ENCODE measurements at regions not wholly inside any gene's neighbourhood (a gene's known extent, or its start where the extent isn't known, plus 50 kb on each side); places are given as distances from the start of the nearest gene placed in this dataset.

DNA sequence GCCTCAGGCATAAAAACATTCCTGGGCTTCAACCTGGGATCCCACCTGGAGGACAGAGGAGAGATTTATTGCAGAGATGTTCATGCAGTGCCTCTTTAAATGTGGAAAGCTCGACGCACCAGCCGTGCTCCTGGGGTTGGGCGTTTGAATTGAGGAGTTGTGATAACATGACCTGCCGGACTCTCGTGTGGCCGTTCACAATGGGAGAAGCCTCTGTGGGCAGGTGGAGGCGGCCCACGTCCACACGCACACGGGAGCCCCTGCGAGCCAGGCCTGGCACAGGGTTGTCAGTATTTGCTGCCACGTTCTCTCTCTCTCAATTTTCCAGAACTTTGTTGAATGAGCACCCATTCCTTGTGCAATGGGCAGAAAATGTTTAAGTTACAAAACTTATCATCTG is 58.3 kb upstream of the PPARA start:
- no peak for DNase-seq

DNA sequence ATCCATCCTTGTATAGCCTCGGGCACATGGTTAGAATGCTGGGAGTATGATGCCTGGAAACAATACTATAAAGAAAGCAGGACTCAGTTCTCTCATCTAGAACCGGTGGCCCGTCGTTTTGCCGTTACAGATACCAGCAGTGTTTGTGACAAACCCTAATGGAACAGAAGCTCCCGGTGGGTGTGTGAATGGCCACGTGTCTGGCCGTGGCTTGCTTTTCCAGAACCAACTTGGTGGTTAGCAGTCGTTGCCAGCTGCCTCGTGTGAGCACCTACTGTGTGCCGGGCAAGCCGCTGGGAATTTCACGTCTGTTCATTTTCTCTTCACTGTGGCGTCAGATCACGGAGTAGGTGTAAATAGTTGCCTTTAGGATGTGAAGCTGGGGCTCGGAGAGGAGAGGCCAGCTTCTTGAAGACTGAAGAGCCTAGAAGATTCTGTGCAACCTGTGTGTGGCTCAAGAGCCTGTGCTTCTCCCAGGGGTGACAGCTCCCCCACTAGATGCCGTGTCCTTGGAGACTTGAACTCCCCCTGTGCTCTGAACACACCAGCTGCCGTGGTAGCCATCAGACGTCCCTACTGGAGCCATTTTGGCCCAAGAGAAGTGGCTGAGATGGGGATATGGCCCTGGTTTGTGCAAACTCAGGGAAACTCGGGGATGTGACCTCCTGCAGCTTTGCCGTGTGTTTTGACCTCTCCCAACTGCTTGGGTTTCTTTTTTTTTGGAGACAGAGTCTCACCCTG is 57.5 kb upstream of the PPARA start:
- no peak for DNase-seq

DNA sequence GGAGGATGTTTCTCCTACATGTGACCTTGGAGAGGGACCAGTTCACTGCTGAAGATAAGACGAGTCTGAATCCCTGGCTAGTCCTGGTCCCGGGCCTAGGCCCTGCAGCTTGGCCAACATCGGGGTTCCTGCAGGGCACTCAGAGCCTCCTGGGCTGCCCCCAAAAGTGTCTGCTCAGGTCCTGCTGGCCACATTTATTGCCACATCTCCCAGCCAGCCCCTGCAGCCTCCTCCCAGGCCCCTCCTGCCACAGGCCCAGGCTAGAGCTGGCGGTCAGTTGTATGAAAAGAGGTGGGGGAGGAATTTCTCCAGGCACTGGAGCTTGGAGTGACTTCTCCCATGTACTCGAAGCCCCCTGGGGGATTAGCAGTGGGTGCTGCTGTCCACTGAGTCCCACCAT is 56.5 kb upstream of the PPARA start:
- DNase-seq: no peak

DNA sequence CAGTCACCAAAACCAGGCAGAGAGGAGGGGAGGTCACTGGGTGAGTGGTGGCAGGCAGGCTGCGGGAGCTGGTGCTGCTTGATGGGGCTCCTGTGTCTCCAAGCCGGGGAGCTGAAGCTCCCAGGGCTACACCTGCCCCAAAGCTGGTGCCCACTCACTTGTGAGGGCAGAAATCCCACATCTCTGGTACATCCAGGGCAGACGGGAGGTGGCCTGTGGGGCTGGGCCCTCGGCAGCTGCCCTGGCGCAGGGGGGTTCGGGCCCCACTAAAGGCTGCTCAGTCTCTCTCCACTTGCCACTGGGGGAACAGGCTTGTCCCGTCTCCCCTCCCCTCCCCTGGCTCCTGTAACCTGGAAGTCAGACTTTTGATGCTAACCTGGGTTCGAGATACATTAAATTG is 55.6 kb upstream of the PPARA start:
- DNase-seq: no peak

DNA sequence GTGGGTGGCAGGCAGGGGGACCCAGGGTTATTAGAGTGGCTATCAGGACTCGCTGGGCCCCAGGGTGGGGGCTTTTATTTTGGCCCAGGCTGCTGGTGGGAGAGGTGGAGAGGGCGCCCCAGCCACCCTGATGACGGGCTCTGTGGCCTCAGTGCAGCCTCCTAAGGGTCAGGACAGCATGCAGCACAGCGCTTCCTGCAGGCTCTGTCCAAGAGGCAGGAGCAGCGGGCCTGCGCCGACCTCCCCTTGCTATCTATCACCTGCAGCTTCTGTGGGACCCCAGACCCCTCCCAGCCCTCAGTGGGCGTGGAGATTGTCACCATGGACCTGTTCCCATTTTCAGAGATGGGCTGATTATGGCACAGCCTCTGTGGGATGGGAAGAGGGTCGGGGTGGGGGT is 54.3 kb upstream of the PPARA start:
- no peak for DNase-seq

DNA sequence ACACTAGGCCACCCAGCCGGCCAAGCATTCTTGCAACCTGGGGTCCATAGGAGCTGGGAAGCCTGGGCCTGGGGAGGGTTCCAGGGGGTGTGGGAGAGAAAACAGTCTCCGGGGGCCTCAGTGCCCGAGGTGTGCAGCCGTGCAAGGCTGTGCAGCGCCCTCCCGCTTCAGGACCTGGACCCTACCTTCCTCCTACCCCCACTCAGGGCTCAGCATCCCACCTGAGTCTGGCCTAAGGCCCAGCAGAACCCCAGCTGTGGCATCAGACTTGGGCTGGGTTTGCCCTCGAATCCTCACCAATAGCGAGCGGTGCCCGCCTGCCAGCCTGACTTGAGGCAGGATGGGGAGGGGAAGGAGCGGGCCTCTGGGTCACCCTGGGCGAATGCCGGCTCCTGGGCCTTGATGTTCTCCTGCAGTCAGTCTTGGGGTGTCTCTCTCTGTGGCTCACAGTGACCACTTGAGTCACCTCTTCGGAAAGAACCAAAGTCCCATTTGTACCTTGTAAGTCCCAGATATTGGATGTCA is 53.6 kb upstream of the PPARA start:
- no peak for DNase-seq

DNA sequence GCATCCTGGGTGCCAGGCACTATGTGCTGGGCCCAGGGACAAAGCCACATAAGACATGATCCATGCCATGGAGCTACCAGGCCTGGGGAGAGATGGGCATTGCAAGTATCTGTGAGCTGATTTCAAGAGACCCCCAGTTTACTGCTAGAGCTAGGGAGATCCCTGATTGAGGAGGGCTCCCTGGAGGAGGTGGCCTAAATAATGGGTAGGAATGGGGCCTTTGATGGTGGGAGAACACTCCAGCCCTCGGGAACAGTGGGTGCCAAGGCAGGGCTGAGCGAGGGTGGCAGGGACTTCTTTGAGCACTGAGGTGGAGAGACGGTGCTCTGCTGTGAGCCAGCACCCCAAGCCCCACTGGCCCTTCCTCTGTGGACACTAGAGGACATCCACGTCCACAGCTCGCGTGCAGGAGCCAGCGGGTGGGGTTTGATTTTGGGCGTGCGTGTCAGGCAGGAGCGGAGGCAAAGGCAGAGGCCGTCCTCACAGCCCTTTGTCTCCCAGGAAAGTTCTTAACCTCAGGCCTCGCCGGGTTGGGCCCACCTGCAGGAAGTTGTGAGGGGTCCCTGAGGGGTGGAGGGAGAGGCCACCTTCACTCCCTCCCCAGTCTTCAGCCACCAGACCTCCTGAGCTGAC is 52.9 kb upstream of the PPARA start:
- no peak for DNase-seq

DNA sequence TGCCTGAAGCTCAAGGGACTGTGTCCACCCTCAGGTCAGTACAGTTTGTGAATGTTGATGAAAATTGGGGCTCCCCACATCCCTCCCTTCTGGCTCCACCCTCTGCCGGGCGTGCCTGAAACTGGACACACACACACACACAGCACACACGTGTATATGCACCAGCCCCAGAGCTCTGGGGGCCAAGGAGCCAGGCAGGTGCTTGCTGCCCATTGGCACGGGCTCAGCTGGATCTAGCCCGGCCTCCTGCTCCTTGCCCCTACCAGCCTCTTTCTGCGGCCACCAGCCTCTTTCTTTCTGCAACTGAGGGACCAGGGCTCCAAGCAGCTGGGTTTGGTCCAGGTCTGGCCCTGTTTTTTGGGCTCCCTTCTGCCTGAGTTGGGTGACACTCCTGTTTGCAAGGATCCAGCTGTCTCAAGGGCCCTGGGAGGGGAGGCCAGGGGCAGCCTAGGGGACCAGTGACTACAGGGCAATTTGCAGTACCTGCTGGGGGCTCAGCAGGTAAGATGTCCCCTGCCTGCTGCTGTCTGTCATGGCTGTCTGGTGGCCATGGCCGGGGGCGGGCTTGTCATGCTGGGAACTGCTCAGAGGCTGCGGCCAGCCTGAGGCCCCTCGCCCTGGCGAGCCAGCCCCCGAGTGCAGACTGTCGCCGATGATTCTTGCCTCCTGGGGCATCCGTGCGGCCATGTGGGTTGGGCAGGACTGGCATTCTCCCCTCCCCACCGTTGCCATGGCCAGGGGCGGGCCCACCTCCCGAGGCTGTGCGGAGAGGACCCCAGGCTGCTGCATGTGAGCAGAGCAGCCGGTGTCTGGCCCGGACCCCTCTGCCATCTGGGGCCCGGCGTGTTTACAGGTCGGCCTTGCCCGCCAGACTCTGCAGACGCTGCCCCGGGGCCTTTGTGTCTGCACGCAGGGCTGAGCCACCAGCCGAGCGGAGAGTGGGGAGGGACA is 51.5 kb upstream of the PPARA start:
- DNase-seq: no peak

DNA sequence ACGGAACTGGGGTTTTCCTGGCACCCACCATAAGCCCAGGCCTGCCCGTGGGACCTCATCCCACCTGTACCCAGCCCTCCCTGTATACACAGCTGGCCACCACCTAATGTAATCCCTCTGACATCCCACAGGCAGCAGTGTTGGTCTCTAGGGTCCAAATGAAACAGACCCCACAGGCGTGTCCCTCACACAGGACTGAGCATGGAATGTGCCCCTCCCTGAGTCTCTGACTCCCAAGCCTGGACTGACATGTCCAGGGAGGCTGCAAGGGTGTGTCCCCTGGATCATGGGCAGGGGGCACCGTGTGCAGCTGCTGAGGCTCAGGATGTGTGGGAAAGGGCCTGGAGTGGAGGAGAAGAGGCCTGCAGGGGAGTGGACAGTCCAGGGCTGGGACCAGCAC is 50.6 kb upstream of the PPARA start:
- DNase-seq: no peak

DNA sequence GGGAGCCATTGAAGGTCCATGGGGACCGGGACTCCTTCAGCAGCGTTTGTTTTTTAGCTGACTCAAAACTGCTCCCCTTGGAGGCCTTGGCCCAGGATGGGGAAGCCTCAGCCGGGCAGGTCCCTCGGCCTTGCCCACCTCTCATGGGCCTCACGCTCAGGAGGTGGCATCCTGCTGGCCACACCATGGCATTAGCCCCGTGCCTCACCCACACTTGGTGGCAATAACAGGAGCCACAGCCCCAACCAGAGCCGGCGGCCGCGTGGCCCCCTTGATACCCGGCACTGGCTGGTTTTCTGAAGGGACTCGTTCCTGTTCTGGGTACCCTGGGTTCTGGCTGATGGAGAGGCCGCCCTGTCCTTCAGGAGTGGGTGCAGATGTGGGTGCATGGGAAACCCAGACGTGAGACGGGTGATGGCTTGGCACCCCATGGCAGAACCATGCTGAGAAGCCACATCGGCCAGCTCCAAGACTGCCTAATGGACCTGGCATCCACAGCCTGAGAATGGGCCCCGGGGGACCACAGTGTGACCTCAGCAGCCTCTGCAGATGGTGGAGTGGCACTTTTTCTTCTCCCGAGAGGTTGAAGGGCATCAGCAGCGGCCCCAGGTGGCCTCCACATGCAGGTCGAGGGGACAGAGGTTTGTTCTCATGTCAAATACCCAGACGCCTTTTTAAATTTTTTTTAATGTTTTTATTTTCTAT is 49.8 kb upstream of the PPARA start:
- DNase-seq: no peak

Measured in NCI-H146 (cell line).